HG02571 (cell line): ENCODE measurements at regions not wholly inside any gene's neighbourhood (a gene's known extent, or its start where the extent isn't known, plus 50 kb on each side); places are given as distances from the start of the nearest gene placed in this dataset.

Experiments used
- ATAC-seq: cut with Tn5 transposase; IDR thresholded peaks from one replicate; pipeline ENCODE4 v1.9.1; 2021; ENCODE audit warnings: mild to moderate bottlenecking, moderate library complexity; ENCODE audit not compliant: unreplicated experiment

- no peak for ATAC-seq
Observed at GRCh38 chr13:102940143-102940542, 94.3 kb downstream of the ERCC5 start.

DNA sequence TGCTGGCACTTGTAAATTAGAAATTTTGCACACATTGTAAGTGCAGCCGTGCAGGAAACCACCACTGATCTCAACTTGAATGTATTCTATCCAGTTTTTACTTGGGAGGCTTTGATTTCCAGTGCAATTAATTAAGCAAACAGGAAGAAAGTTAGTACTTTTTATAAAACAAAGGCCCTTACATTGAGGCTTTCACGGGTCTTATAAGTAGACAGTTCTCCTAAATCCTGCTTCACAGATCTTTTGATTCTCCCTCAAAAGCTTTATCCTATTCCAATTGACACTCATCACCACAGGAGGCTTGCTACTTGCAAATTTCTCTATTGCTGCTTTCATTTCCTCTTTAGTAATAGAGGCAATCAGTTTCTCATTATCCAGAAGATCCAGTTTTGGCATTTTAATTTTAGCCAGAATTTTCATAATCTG is 90.1 kb downstream of the ERCC5 start:
- ATAC-seq, result no peak

GRCh38 chr13:102933523-102933922 is 87.7 kb downstream of the ERCC5 start:
- no peak for ATAC-seq

DNA sequence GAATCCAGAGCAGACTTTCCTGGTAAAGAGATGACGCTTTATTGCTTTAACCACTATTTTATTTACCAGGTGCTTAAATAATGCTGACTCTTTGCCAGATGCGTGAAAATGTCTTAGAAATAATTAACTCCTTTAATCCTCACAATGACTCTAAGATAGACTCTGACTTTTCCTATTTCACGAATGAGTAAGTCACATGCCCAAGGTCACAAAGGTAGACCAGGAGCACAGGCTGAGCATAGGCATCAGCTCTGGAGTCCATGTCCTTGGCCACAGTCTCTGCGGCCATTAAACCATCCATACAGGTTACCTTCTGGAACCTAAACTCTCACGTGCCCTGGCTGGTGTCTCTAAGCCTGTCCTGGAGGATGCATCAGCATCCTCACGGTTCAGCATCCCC is 87.3 kb downstream of the ERCC5 start:
- ATAC-seq, result no peak

DNA sequence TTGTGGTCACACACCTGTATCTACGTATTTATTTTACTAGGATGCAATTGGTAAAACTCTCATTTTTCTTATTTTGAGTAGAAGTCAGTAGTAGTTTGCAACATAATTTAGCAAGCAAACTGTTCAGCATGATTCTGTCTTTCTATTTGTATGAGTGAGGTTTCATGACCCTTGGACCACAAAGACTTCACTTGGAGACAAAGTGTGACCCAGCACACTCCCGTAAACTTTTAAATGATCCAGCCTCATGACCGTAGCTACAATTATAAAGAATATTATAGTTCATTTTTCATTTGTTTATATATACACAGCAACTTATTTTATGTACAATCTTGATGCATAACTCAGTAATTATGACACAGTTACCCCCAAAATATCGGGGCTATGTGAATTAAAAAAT is 86.5 kb downstream of the ERCC5 start:
- ATAC-seq, result no peak

DNA sequence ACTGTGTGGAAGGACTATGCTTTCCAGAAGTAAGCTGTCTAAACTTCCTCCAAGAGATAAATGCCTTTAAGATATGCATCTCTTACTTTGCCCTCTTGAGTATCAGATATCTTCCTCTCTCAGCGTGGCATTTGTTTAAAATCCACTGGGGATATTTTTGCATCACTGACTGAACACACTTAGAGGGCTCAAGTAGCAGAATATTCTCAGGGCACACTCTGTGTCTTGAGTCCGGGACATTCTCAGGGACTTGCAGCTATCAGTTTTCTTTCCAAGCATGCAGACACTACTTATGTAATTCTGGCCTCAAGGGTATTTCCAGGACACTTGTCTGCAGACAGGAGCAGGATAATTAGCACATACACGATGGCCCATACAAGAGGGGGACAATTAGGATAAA is 84.7 kb downstream of the ERCC5 start:
- ATAC-seq, result no peak

GRCh38 chr13:102928941-102929675 is 83.3 kb downstream of the ERCC5 start:
- ATAC-seq, result no peak
